Cardiac muscle cell (in vitro differentiated cells and primary cell): ENCODE measurements at regions not wholly inside any gene's neighbourhood (a gene's known extent, or its start where the extent isn't known, plus 50 kb on each side); places are given as distances from the start of the nearest gene placed in this dataset.
A peak's percentile ranks its signal among the peaks of the same experiment; 100 is the strongest.
"Not testable (repeated sequence)": the region's sequence is repeated elsewhere in the genome, so short reads cannot be mapped to it uniquely, and the experiment has no call there.

Experiments
- DNase-seq, 2 donors: peaks; one replicate each; pipeline versions ENCODE4 v3.0.0 to v3.0.0-alpha.2; 2010 to 2017; ENCODE audit warnings: low read depth in 1 of 2, low spot score in 1 of 2
- H3K27ac ChIP-seq: fragments of 200-600 bp; sonication (generic); 2 replicates; pipeline ENCODE4 v1.5.1; 2016
- H3K27me3 ChIP-seq: fragments of 200-600 bp; sonication (generic); 2 replicates; pipeline ENCODE4 v1.6.0; 2016; ENCODE audit warnings: control low read depth
- H3K36me3 ChIP-seq: fragments of 200-600 bp; sonication (generic); 2 replicates; pipeline ENCODE4 v1.5.1; 2016; ENCODE audit warnings: control low read depth
- H3K4me1 ChIP-seq: fragments of 200-600 bp; sonication (generic); 2 replicates; pipeline ENCODE4 v1.8.1; 2017; ENCODE audit warnings: low read depth, mild to moderate bottlenecking, mixed run types
- H3K4me3 ChIP-seq: fragments of 200-600 bp; sonication (generic); 2 replicates; pipeline ENCODE4 v1.5.1; 2016; ENCODE audit warnings: mild to moderate bottlenecking
- H3K9me3 ChIP-seq: fragments of 200-600 bp; sonication (generic); 2 replicates; pipeline ENCODE4 v1.5.1; 2017; ENCODE audit warnings: low read depth, mild to moderate bottlenecking, control low read depth
- TF ChIP-seq, protein P1 (sequence below): IDR thresholded peaks from 2 replicates; pipeline ENCODE4 v1.5.1; 2012; ENCODE audit warnings: low read depth, mild to moderate bottlenecking, low read length

- H3K4me1 ChIP-seq, H3K36me3 ChIP-seq, H3K27me3 ChIP-seq, H3K27ac ChIP-seq, H3K4me3 ChIP-seq, DNase-seq, H3K9me3 ChIP-seq: not testable (repeated sequence)
Measured at GRCh38 chrY:7588176-7588575, 676.6 kb upstream of the AMELY start.

DNA sequence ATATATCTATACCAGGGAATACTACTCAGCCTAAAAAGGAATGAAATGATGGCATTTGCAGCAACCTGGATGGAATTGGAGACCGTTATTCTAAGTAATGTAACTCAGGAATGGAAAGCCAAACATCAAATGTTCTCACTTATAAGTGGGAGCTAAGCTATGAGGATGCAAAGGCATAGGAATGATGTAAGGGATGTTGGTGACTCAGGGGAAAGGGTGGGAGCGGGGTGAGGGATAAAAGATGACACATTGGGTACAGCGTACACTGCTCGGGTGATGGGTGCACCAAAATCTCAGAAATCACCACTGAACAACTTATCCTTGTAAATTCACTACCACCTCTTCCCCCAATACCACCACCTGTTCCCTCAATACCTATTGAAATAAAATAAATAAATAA, 651.0 kb upstream of the AMELY start:
- H3K9me3 ChIP-seq = no peaks in the 10 kb centered on the region
- H3K4me1 ChIP-seq = no peaks in the 10 kb centered on the region
- H3K27me3 ChIP-seq = no peaks in the 10 kb centered on the region
- no peak overlapping the region for H3K4me3 ChIP-seq
- DNase-seq = peak in 1 of 2 donors; percentile 3
- no peak overlapping the region for H3K27ac ChIP-seq
- TF ChIP-seq, protein P1, sequence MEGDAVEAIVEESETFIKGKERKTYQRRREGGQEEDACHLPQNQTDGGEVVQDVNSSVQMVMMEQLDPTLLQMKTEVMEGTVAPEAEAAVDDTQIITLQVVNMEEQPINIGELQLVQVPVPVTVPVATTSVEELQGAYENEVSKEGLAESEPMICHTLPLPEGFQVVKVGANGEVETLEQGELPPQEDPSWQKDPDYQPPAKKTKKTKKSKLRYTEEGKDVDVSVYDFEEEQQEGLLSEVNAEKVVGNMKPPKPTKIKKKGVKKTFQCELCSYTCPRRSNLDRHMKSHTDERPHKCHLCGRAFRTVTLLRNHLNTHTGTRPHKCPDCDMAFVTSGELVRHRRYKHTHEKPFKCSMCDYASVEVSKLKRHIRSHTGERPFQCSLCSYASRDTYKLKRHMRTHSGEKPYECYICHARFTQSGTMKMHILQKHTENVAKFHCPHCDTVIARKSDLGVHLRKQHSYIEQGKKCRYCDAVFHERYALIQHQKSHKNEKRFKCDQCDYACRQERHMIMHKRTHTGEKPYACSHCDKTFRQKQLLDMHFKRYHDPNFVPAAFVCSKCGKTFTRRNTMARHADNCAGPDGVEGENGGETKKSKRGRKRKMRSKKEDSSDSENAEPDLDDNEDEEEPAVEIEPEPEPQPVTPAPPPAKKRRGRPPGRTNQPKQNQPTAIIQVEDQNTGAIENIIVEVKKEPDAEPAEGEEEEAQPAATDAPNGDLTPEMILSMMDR = no peak
- H3K36me3 ChIP-seq = no peaks in the 10 kb centered on the region

DNA sequence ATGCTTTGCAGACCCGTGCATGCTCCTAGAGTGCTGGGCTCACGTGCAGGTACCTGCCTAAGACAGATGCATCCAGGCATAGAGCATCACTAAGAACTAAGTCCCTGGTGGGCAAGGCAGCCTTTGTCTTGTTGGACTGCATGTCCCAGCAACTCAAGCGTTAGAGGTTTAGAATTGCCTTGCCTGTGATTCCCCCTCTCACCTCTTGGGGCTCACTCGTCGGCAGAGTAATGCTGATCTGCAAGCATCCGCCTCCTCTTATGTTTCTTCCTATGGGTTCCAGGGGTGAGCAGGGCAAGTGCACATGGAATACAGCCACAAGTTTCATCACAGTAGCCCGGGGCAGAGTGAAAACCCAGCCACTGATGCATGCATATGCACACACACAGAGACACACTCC, 646.1 kb upstream of the AMELY start:
- TF ChIP-seq, protein P1 = peak; percentile 45
- no peaks in the 10 kb centered on the region for H3K4me1 ChIP-seq
- DNase-seq = peak in 1 of 2 donors; percentile 37
- no peaks in the 10 kb centered on the region for H3K27me3 ChIP-seq
- H3K36me3 ChIP-seq = no peaks in the 10 kb centered on the region
- no peak overlapping the region for H3K27ac ChIP-seq
- H3K4me3 ChIP-seq = no peak overlapping the region
- H3K9me3 ChIP-seq = no peaks in the 10 kb centered on the region

- H3K4me3 ChIP-seq = no peak overlapping the region
- TF ChIP-seq, protein P1 = no peak
- H3K4me1 ChIP-seq = no peaks in the 10 kb centered on the region
- DNase-seq = peak in 1 of 2 donors; percentile 7
- H3K27me3 ChIP-seq = no peaks in the 10 kb centered on the region
- no peaks in the 10 kb centered on the region for H3K9me3 ChIP-seq
- no peaks in the 10 kb centered on the region for H3K36me3 ChIP-seq
- H3K27ac ChIP-seq = no peak overlapping the region
Measured at GRCh38 chrY:7555006-7555405, 643.5 kb upstream of the AMELY start.

GRCh38 chrY:7545060-7545459, 633.5 kb upstream of the AMELY start:
- H3K27ac ChIP-seq = no peak overlapping the region
- H3K4me3 ChIP-seq = no peak overlapping the region
- H3K27me3 ChIP-seq = no peaks in the 10 kb centered on the region
- no peaks in the 10 kb centered on the region for H3K4me1 ChIP-seq
- TF ChIP-seq, protein P1 = no peak
- H3K9me3 ChIP-seq = no peaks in the 10 kb centered on the region
- H3K36me3 ChIP-seq = no peaks in the 10 kb centered on the region
- DNase-seq = no peak

GRCh38 chrY:7544172-7544770, 632.7 kb upstream of the AMELY start:
- Histone ChIP-seq H3K27me3 (no peaks in the 10 kb centered on the region), H3K4me1 (no peaks in the 10 kb centered on the region), H3K27ac (no peak overlapping the region), H3K4me3 (no peak overlapping the region), H3K36me3 (no peaks in the 10 kb centered on the region), H3K9me3 (no peaks in the 10 kb centered on the region)
- TF ChIP-seq, protein P1 = no peak
- DNase-seq = peak in 1 of 2 donors; percentile 2
